ENCODE measurements at regions not wholly inside any gene's neighbourhood (a gene's known extent, or its start where the extent isn't known, plus 50 kb on each side); places are given as distances from the start of the nearest gene placed in this dataset.

DNA sequence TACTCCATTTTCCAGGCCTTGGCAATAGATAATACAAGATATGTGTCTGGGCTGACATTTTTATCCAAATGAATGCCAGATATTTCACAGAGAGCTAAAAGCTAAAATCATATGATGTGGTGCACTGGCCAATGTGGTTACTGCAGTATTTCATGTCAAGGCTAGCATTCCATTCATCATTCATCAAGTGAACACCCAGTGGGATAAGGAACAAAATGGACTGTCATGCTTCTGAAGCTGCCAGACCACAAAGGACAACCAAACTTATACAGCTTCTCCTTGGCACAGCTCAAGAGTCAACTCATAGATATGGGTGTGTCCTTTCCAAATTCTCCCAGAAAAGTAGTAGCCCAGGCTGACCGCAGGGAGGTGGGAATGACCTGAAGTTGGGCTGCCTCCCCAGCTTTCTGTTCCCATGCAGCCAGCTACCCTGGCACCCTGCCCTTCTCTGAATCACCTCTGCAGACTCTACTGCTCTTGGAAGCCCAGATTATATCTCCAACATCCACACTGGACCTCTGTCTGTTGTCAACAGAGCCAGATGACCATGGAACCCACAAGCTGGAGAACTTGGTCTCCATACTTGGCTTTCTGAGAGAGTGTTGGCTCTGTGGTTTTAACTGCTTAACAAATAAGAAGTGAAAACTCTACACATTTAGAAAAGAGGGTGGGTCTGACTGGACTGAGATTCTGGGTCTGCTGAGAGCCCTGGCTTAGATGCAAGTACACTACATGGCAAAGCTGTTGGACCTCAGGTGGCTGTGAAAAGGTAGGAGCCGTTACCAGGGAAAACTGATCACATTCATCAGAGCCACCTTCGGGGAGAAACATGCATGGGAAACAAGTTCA, 122.8 kb downstream of the ALDH8A1 start:
- H3K9me3 Mint-ChIP-seq, result peaks cover 25% of the 10 kb centered on the region
- DNase-seq, result no peak

DNA sequence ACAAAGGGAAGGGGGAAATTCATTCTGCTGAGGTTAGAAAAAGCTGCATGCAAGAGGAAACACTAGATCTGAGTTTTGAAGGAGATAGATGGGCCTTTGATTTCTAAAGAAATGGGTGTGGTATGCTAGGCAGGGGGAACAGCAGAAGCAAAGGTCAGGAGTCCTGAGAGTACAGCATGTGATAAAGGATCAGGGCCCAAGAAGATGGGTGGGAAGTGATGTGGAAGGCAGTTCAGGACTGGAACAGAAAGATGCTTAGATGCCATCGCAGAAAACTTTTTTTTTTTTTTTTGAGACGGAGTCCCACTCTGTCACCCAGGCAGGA, 126.2 kb downstream of the ALDH8A1 start:
- TF ChIP-seq, protein P1, sequence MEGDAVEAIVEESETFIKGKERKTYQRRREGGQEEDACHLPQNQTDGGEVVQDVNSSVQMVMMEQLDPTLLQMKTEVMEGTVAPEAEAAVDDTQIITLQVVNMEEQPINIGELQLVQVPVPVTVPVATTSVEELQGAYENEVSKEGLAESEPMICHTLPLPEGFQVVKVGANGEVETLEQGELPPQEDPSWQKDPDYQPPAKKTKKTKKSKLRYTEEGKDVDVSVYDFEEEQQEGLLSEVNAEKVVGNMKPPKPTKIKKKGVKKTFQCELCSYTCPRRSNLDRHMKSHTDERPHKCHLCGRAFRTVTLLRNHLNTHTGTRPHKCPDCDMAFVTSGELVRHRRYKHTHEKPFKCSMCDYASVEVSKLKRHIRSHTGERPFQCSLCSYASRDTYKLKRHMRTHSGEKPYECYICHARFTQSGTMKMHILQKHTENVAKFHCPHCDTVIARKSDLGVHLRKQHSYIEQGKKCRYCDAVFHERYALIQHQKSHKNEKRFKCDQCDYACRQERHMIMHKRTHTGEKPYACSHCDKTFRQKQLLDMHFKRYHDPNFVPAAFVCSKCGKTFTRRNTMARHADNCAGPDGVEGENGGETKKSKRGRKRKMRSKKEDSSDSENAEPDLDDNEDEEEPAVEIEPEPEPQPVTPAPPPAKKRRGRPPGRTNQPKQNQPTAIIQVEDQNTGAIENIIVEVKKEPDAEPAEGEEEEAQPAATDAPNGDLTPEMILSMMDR (IDR thresholded peaks at IDR 0.05), result no peak
- H3K27ac Mint-ChIP-seq, result no peak overlapping the region
- H3K9me3 Mint-ChIP-seq, result peaks cover 25% of the 10 kb centered on the region
- DNase-seq, result no peak
- H3K4me3 Mint-ChIP-seq, result no peak overlapping the region
- no peaks in the 10 kb centered on the region for H3K36me3 Mint-ChIP-seq (ENCODE audit: low read depth)
- H3K4me1 Mint-ChIP-seq, result peaks cover 28% of the 10 kb centered on the region
- H3K27me3 Mint-ChIP-seq (ENCODE audit: low read depth, poor library complexity), result peaks cover 13% of the 10 kb centered on the region

More for the DNA sequence above, 122.8 kb downstream of the ALDH8A1 start:
- Mint-ChIP-seq H3K4me1 (peaks cover 9% of the 10 kb centered on the region), H3K36me3 (ENCODE audit: low read depth) (no peaks in the 10 kb centered on the region), H3K4me3 (no peak overlapping the region), H3K27ac (no peak overlapping the region), H3K27me3 (ENCODE audit: low read depth, poor library complexity) (peaks cover 8% of the 10 kb centered on the region)
- TF ChIP-seq, protein P1 (IDR thresholded peaks at IDR 0.05), result no peak

DNA sequence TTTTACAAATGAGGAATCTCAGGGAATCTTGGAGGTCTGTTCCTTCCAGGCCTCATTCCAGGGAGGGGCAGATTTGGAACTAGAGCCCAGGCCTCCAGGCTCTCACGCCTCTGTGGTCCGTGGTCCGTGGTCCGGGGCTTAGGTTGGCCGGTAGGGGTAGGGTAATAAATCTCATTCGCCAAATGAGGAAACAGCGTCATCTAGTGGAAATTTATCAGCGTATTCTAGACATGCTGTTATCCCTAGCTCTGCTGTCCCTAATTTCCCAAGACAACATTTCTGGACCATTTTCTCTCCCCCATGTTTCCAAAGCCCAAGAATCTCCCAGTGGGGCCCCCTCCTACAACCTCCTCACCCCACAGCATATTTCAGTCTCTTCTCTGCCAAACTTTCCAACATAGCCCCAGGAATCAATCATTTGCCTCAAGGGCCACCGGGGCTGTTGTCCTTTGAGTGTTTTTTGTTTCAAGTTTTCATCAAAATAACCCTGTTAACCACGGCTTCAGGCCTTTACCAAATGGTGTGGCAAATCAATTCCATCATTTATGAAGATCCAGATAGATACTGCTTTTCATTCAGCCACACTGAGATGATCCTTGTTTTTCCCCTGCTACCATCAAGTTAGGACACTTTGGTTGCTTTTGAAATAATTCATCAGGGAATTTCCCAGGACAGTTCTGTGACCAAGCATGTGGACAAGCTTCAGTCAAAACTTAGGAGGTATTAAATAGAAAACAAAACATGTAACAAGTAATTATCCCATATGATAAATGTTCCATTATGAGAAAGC, 126.8 kb downstream of the ALDH8A1 start:
- Mint-ChIP-seq H3K27ac (no peak overlapping the region), H3K36me3 (ENCODE audit: low read depth) (no peaks in the 10 kb centered on the region), H3K9me3 (peaks cover 25% of the 10 kb centered on the region), H3K4me3 (no peak overlapping the region), H3K27me3 (ENCODE audit: low read depth, poor library complexity) (peaks cover 13% of the 10 kb centered on the region), H3K4me1 (peaks cover 28% of the 10 kb centered on the region)
- DNase-seq, result peak; percentile 67
- TF ChIP-seq, protein P1 (IDR thresholded peaks at IDR 0.05), result peak; percentile 85

DNA sequence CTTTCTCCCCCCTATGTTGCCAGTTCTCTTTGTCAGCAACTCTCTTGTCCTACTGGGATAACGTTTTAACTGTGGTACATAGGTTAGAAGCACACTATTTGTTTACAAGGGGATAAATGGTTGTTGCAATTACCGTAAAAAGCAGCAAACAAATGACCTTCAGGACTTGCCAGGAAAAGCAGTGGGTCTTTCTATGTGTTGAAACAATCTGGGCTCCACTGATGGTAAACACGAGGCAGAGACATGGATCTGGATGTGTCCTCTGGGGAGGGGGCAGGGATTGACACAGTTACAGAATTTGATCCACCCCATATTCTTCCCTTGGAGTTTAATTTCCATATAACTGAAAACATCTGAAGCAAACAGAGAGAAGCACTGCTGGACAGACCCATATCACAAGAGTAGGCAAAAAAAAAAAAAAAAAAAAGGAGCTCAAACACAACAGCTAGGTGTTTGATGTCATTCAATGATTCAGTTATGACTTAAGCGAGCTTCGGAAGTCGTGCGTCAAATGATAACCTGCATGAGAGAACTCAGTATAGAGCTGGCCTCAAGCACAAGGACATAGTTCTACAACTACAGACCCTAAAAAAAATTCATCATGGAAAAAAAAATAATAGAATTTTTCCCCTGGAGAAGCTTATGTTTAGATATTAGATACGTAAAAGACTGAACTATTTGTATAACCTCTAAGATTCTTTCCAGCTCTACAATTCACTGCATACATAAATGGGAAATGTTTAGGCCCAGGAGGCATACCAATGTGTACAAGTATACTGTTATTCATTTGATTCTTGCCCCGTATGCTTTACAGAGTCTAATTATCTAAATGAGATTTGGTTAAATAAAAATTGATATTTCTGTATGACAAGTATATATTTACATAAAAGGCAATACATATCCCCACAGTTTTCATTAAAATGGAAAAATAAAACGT, 127.7 kb downstream of the ALDH8A1 start:
- H3K9me3 Mint-ChIP-seq, result peaks cover 25% of the 10 kb centered on the region
- H3K27me3 Mint-ChIP-seq (ENCODE audit: low read depth, poor library complexity), result peaks cover 13% of the 10 kb centered on the region
- H3K4me3 Mint-ChIP-seq, result no peak overlapping the region
- TF ChIP-seq, protein P1 (IDR thresholded peaks at IDR 0.05), result no peak
- DNase-seq, result no peak
- peaks cover 28% of the 10 kb centered on the region for H3K4me1 Mint-ChIP-seq
- H3K27ac Mint-ChIP-seq, result no peak overlapping the region
- no peaks in the 10 kb centered on the region for H3K36me3 Mint-ChIP-seq (ENCODE audit: low read depth)

DNA sequence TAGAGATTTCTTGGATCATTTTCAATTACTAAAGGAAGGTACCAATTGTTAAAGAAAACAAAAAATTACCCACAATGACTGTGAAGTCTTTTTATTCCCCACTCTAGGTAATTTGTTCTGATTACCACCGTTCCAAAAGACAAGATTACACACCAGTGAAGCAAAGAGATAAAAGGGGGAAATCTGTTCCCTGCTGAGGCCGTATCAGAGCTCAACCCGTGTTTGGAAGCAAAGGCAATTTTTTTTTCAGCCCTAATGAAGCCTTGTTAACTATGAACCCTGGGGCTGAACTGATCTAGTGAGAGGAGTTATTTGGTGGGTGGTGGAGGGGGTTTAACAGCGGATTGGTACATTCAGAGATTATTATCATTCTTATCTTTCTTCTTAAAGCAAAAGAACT, 128.5 kb downstream of the ALDH8A1 start:
- peaks cover 28% of the 10 kb centered on the region for H3K4me1 Mint-ChIP-seq
- no peaks in the 10 kb centered on the region for H3K36me3 Mint-ChIP-seq (ENCODE audit: low read depth)
- no peak overlapping the region for H3K4me3 Mint-ChIP-seq
- TF ChIP-seq, protein P1 (IDR thresholded peaks at IDR 0.05), result no peak
- H3K9me3 Mint-ChIP-seq, result peaks cover 20% of the 10 kb centered on the region
- peaks cover 13% of the 10 kb centered on the region for H3K27me3 Mint-ChIP-seq (ENCODE audit: low read depth, poor library complexity)
- no peak for DNase-seq
- peak overlapping the region; percentile 34 for H3K27ac Mint-ChIP-seq
